ENCODE measurements at regions not wholly inside any gene's neighbourhood (a gene's known extent, or its start where the extent isn't known, plus 50 kb on each side); places are given as distances from the start of the nearest gene placed in this dataset.

- intact Hi-C loops (cut with micrococcal nuclease; ENCODE audit: unreplicated experiment): no loop called here
- CTCF ChIA-PET (ENCODE audit: low intra/inter-chr PET ratio, low total read pairs): no interaction called here
- peaks cover 0 to 22% of the 10 kb centered on the region in 2 experiments; a peak in 4 of 5 replicates for H3K27me3 ChIP-seq (ENCODE audit: control insufficient read depth in 1 of 2, insufficient read depth in 2 of 2, low read length in 2 of 2)
Measured at GRCh38 chr2:236935083-236935482, 150.6 kb upstream of the COPS8 start.

More at GRCh38 chr2:236935083-236935482, 150.6 kb upstream of the COPS8 start:
- BruUV-seq (replicated peaks): no TSS peak
- Histone ChIP-seq H4K20me1 (ENCODE audit: insufficient read depth, low read length) (no peaks in the 10 kb centered on the region; the same call in 1 of the 2 replicates), H3K79me2 (ENCODE audit: insufficient read depth, low read length) (no peaks in the 10 kb centered on the region), H3K9ac (ENCODE audit: insufficient read depth, low read depth, low read length) (no peak overlapping the region), H3K4me3 (replicated peaks in 1 of 3; ENCODE audit: insufficient read depth in 1 of 3, low read depth in 2 of 3, low read length in 3 of 3) (no peak overlapping the region), H2AFZ (ENCODE audit: low read length) (no peak overlapping the region), H3K4me1 (ENCODE audit: insufficient read depth, low read length) (no peaks in the 10 kb centered on the region), H3K27ac (ENCODE audit: extremely low read length, insufficient read depth, low read length) (no peak overlapping the region), H3K9me3 (ENCODE audit: low read length) (no peaks in the 10 kb centered on the region), H3K4me2 (ENCODE audit: low read depth, low read length) (no peak overlapping the region), H3K36me3 (replicated peaks in 1 of 2; ENCODE audit: control insufficient read depth in 1 of 2, insufficient read depth in 2 of 2, low read length in 2 of 2) (no peaks in the 10 kb centered on the region)
- no peak for TF ChIP-seq ZNF547 (CRISPR knock-in tag; IDR thresholded peaks at IDR 0.05)
- no peak for TF ChIP-seq ZNF326 (CRISPR knock-in tag; IDR thresholded peaks at IDR 0.05; ENCODE audit: borderline replicate concordance)
- TF ChIP-seq ZHX2 (IDR thresholded peaks at IDR 0.05; ENCODE audit: low read depth): no peak
- TF ChIP-seq ZHX2 (CRISPR knock-in tag; IDR thresholded peaks at IDR 0.05; ENCODE audit: borderline replicate concordance): no peak
- no peak for TF ChIP-seq HDAC6 (IDR thresholded peaks at IDR 0.05; ENCODE audit: low read depth, low read length)
- no peak for TF ChIP-seq KLF6 (CRISPR knock-in tag; IDR thresholded peaks at IDR 0.05)
- no peak for TF ChIP-seq ZNF646 (CRISPR knock-in tag; IDR thresholded peaks at IDR 0.05)
- POLR2A ChIA-PET: no interaction called here
- 2% methylated on average over 5 of the region's 5 CpGs for WGBS (ENCODE audit: low lambda C conversion rate)
- no peak for FAIRE-seq
- DNase-seq (ENCODE audit: low spot score): no peak
- no peak; the same call in 2 of the 3 replicates for ATAC-seq
- in situ Hi-C loops (cut with HindIII; ENCODE audit: extremely low pct_ligation_motif_present, low pct_unique_long_range_greater_than_20kb): no loop called here

Data from HepG2 (cell line).